Motor neuron (in vitro differentiated cells): ENCODE measurements at regions not wholly inside any gene's neighbourhood (a gene's known extent, or its start where the extent isn't known, plus 50 kb on each side); places are given as distances from the start of the nearest gene placed in this dataset.
A peak's percentile ranks its signal among the peaks of the same experiment; 100 is the strongest.

Experiments used
- ATAC-seq, 8 experiments: fragments of 200-7000 bp; cut with Tn5 transposase; replicated peaks in 6 of 8; 2 replicates each; pipeline ENCODE4 v1.8.0; 2021; ENCODE audit warnings: mild to moderate bottlenecking in 8 of 8, moderate library complexity in 8 of 8
- H3K27ac ChIP-seq, 2 donors: fragments of 250-450 bp; sonication (Bioruptor Pico); 2 replicates each; pipeline ENCODE4 v1.9.0; 2021; ENCODE audit warnings: antibody characterized with exemption in 2 of 2, mild to moderate bottlenecking in 2 of 2, moderate library complexity in 1 of 2
- H3K4me1 ChIP-seq, 2 donors: fragments of 250-450 bp; sonication (Bioruptor Pico); replicated peaks in 1 of 2; 2 replicates each; pipeline ENCODE4 v1.6.1; 2021; ENCODE audit warnings: antibody characterized with exemption in 2 of 2, mild to moderate bottlenecking in 2 of 2, moderate library complexity in 1 of 2
- H3K4me3 ChIP-seq, 5 donors: fragments of 250-450 bp; sonication (Bioruptor Pico); 2 replicates each; pipeline ENCODE4 v1.9.0; 2021; ENCODE audit warnings: antibody characterized with exemption in 5 of 5, mild to moderate bottlenecking in 5 of 5, moderate library complexity in 4 of 5
- WGBS, 10 experiments: fragments of 450-650 bp; shearing (Covaris generic); methylation state at CpG; one replicate each; pipeline ENCODE4 v1.0.0; 2022; 5-methylcytosine and 5-hydroxymethylcytosine counted together
- in situ Hi-C, 9 experiments: fragments of 400-800 bp; cut with MboI; loops; one replicate each; pipeline ENCODE4 v1.15.0; 2021; ENCODE audit warnings: low sequenced_read_pairs in 9 of 9, low pct_unique_long_range_greater_than_20kb in 2 of 9; ENCODE audit not compliant: unreplicated experiment in 9 of 9

GRCh38 chr5:125004009-125004408, 257.6 kb upstream of the ZNF608 start:
- Histone ChIP-seq H3K4me1 (peaks cover 30 to 38% of the 10 kb centered on the region in 2 donors), H3K4me3 (no peak overlapping the region), H3K27ac (no peak overlapping the region)
- ATAC-seq = no peak
- in situ Hi-C loops = no loop called here
- 80 to 100% (median 93%) methylated on average over 1 to 5 of the region's 5 CpGs for whole genome bisulfite sequencing, 10 experiments

- 17 to 80% (median 65%) methylated on average over 1 to 4 of the region's 4 CpGs for WGBS, 10 experiments
- peaks cover 32 to 50% of the 10 kb centered on the region in 2 donors for H3K4me1 ChIP-seq
- no peak overlapping the region for H3K4me3 ChIP-seq
- no peak overlapping the region for H3K27ac ChIP-seq
- ATAC-seq = peak in 2 of 8 experiments; percentile 5 to 15
- in situ Hi-C loops = no loop called here
Observed at GRCh38 chr5:125005266-125005665, 258.8 kb upstream of the ZNF608 start.

- H3K27ac ChIP-seq = no peak overlapping the region
- WGBS, 10 experiments = 0 to 69% (median 5%) methylated on average over 1 to 5 of the region's 5 CpGs; no CpG with 5 or more reads in 1 of the 10 experiments
- in situ Hi-C loops = no loop called here
- peaks cover 35 to 59% of the 10 kb centered on the region in 2 donors for H3K4me1 ChIP-seq
- no peak overlapping the region for H3K4me3 ChIP-seq
- ATAC-seq = peak in 2 of 8 experiments; percentile 35 to 44
Observed at GRCh38 chr5:125006011-125006685, 259.7 kb upstream of the ZNF608 start.

- Histone ChIP-seq H3K4me3 (no peak overlapping the region), H3K4me1 (peaks cover 41 to 65% of the 10 kb centered on the region in 2 donors), H3K27ac (no peak overlapping the region)
- in situ Hi-C loops = no loop called here
- WGBS, 10 experiments = 47 to 97% (median 76%) methylated on average over 2 to 7 of the region's 7 CpGs
- no peak for ATAC-seq
Observed at GRCh38 chr5:125010356-125010755, 263.9 kb upstream of the ZNF608 start.

GRCh38 chr5:125011014-125011413, 264.6 kb upstream of the ZNF608 start:
- in situ Hi-C loops = no loop called here
- H3K27ac ChIP-seq = no peak overlapping the region
- 48 to 100% (median 81%) methylated on average over 1 to 4 of the region's 5 CpGs; no CpG with 5 or more reads in 3 of the 10 experiments for WGBS, 10 experiments
- H3K4me3 ChIP-seq = no peak overlapping the region
- H3K4me1 ChIP-seq = peaks cover 34 to 58% of the 10 kb centered on the region in 2 donors
- no peak for ATAC-seq

- peak in 3 of 8 experiments; percentile 6 to 21 (median 14) for ATAC-seq
- peaks cover 30 to 54% of the 10 kb centered on the region in 2 donors for H3K4me1 ChIP-seq
- in situ Hi-C loops = no loop called here
- H3K27ac ChIP-seq = no peak overlapping the region
- WGBS, 10 experiments = 80 to 100% (median 96%) methylated on average over 1 to 2 of the region's 2 CpGs; no CpG with 5 or more reads in 4 of the 10 experiments
- no peak overlapping the region for H3K4me3 ChIP-seq
Observed at GRCh38 chr5:125011419-125011818, 265.0 kb upstream of the ZNF608 start.

GRCh38 chr5:125011947-125012346, 265.5 kb upstream of the ZNF608 start:
- 50 to 83% (median 60%) methylated on average over 1 to 4 of the region's 4 CpGs; no CpG with 5 or more reads in 2 of the 10 experiments for WGBS, 10 experiments
- peak in 5 of 8 experiments; percentile 27 to 87 (median 55) for ATAC-seq
- in situ Hi-C loops = no loop called here
- no peak overlapping the region for H3K4me3 ChIP-seq
- H3K27ac ChIP-seq = no peak overlapping the region
- H3K4me1 ChIP-seq = peaks cover 26 to 49% of the 10 kb centered on the region in 2 donors

GRCh38 chr5:125012727-125013451, 266.4 kb upstream of the ZNF608 start:
- Histone ChIP-seq H3K4me1 (peaks cover 26 to 47% of the 10 kb centered on the region in 2 donors), H3K4me3 (no peak overlapping the region), H3K27ac (no peak overlapping the region)
- ATAC-seq = no peak
- WGBS, 10 experiments = 30 to 85% (median 53%) methylated on average over 3 to 7 of the region's 7 CpGs
- in situ Hi-C loops = no loop called here

- Histone ChIP-seq H3K4me3 (no peak overlapping the region), H3K27ac (no peak overlapping the region), H3K4me1 (peaks cover 26 to 44% of the 10 kb centered on the region in 2 donors)
- ATAC-seq = no peak
- in situ Hi-C loops = no loop called here
- WGBS, 10 experiments = 33 to 100% (median 69%) methylated on average over 1 of the region's 1 CpG; no CpG with 5 or more reads in 2 of the 10 experiments
Observed at GRCh38 chr5:125014202-125014601, 267.8 kb upstream of the ZNF608 start.

GRCh38 chr5:125017796-125018195, 271.4 kb upstream of the ZNF608 start:
- Histone ChIP-seq H3K27ac (no peak overlapping the region), H3K4me1 (peaks cover 6 to 13% of the 10 kb centered on the region in 2 donors), H3K4me3 (no peak overlapping the region)
- no peak for ATAC-seq
- WGBS, 10 experiments = 40 to 100% (median 83%) methylated on average over 1 of the region's 1 CpG; no CpG with 5 or more reads in 6 of the 10 experiments
- in situ Hi-C loops = no loop called here

- in situ Hi-C loops = no loop called here
- 23 to 89% (median 57%) methylated on average over 1 to 6 of the region's 6 CpGs for WGBS, 10 experiments
- peak in 4 of 8 experiments; percentile 44 to 75 (median 62) for ATAC-seq
- Histone ChIP-seq H3K4me1 (peaks cover 16 to 17% of the 10 kb centered on the region in 2 donors), H3K4me3 (no peak overlapping the region), H3K27ac (no peak overlapping the region)
Observed at GRCh38 chr5:125023673-125024072, 277.2 kb upstream of the ZNF608 start.

GRCh38 chr5:125026867-125027731, 280.7 kb upstream of the ZNF608 start:
- in situ Hi-C loops = no loop called here
- Histone ChIP-seq H3K27ac (no peak overlapping the region), H3K4me1 (peaks cover 16 to 17% of the 10 kb centered on the region in 2 donors), H3K4me3 (no peak overlapping the region)
- peak in 5 of 8 experiments; percentile 34 to 50 (median 46) for ATAC-seq
- WGBS, 10 experiments = 15 to 73% (median 51%) methylated on average over 1 to 6 of the region's 6 CpGs

GRCh38 chr5:125032286-125032685, 285.8 kb upstream of the ZNF608 start:
- ATAC-seq = no peak
- WGBS, 10 experiments = 76 to 100% (median 100%) methylated on average over 1 to 3 of the region's 3 CpGs; no CpG with 5 or more reads in 1 of the 10 experiments
- no peak overlapping the region for H3K27ac ChIP-seq
- no peak overlapping the region for H3K4me3 ChIP-seq
- in situ Hi-C loops = no loop called here
- peaks cover 4 to 5% of the 10 kb centered on the region in 2 donors for H3K4me1 ChIP-seq
